ENCODE measurements at regions not wholly inside any gene's neighbourhood (a gene's known extent, or its start where the extent isn't known, plus 50 kb on each side); places are given as distances from the start of the nearest gene placed in this dataset.

DNA sequence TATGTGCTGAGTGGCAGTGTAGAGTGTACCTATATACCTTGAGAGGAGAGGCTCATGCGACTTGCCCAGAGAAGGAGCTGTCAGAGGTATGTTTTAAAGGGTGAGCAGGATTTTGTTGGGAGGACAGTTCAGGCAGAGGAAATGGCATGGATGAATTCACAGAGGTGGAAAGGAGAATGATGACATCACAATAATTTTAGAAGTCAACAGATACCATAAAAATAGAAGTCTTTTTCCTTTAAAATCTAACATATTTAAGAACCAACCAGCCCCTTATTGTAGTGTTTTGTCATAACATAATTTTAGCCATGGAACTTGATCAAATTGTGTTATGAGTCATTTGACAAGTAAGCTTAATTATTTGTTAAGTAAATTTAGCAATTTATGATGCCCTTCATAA lies 538.1 kb upstream of the GYPC start:
- TF ChIP-seq, protein P1, sequence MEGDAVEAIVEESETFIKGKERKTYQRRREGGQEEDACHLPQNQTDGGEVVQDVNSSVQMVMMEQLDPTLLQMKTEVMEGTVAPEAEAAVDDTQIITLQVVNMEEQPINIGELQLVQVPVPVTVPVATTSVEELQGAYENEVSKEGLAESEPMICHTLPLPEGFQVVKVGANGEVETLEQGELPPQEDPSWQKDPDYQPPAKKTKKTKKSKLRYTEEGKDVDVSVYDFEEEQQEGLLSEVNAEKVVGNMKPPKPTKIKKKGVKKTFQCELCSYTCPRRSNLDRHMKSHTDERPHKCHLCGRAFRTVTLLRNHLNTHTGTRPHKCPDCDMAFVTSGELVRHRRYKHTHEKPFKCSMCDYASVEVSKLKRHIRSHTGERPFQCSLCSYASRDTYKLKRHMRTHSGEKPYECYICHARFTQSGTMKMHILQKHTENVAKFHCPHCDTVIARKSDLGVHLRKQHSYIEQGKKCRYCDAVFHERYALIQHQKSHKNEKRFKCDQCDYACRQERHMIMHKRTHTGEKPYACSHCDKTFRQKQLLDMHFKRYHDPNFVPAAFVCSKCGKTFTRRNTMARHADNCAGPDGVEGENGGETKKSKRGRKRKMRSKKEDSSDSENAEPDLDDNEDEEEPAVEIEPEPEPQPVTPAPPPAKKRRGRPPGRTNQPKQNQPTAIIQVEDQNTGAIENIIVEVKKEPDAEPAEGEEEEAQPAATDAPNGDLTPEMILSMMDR (IDR thresholded peaks at IDR 0.05) = no peak
- no peak for TF ChIP-seq POLR2A (IDR thresholded peaks at IDR 0.05)
